Forelimb muscle (tissue), 1 donor: ENCODE measurements at regions not wholly inside any gene's neighbourhood (a gene's known extent, or its start where the extent isn't known, plus 50 kb on each side); places are given as distances from the start of the nearest gene placed in this dataset.
A peak's percentile ranks its signal among the peaks of the same experiment; 100 is the strongest.

Experiments used
- DNase-seq: peaks from one replicate; pipeline ENCODE4 v3.0.0-alpha.2; 2013; ENCODE audit warnings: low read depth

DNA sequence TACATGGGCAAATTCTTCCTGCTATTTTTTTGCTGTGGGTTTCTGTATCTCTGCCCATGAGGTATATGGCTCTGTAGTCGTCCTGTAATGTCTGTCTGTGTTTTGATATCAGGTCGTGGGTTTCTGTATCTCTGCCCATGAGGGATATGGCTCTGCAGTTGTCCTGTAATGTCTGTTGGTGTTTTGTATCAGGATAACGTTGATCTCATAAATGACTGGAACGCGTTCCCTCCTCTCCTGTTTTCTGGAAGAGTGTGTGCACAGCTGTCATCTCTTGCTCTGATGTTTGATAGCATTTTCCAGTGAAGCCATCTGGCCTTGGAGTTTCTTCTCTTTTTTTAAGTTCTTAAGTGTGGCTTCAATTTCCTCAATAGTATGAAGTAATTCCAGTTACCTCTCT, 57.2 kb downstream of the SOX1 start:
- no peak for DNase-seq

DNA sequence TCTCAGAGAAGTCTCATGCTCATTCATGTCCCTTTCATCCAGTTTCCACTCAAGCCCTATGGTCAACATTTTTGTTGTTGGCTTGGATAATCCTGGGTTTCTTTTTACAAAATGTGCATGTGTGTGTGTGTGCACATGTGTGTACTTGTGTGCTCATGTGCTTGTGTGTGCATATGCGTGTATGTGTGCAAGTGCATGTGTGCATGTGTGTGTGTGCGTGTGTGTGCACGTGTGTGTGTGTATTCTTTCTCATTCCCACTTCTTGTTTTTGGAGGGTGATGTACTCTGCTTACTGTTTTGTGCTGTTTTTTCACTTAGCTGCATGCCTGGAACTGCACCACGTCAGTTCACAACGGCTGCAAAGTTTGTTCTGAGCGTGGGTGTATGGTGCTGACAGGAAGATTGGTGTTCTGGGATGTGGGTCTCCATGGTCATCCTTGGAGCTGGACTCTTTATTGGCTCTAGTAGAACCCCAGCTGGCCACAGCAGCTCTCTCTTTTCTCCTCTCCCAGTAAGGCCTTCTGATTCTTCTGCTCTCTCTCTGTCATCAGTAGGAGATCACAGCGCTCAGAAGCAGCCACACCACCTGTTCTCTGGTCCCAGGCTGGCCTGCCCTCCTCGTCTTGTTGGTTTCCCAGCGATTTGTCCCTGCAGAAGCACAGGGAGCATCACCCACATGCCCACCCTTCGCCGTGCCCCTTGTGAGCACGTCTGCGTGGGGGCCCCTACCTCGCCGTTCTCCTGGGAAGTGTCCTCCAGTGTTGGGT, 60.8 kb downstream of the SOX1 start:
- DNase-seq = peak; percentile 32

DNA sequence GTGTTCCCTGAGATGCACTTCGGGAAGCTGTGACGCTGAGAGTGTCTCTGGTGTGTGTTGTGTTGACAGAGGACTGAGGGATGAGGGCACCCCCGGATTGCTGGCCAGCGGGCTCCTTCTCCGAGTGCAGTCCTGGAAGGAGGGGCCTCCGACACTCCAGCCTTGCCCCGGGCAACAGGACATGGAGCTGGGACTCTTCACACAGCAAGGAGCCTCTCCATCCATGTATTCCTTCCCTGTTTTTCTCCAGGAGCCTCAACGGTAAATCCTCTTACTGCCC, 61.3 kb downstream of the SOX1 start:
- DNase-seq = no peak

DNA sequence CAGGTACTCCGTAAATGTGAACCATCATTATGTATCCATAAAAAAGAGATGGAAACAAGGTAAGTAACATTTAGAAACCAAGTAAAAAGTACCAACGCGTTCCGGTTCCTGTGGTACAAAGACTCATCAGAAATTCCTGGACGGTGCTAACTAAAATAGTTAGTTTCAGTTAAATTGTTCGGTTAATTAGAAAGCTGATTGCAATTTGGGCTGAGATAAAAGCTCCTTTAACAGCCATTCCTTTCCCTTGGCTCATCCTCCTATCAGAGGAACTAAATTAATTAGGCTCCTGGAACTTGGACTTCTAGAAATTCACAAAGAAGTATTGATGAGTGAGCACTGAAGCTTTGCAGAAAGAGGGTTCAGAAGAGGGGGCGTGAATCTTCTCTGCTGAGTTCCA, 63.5 kb downstream of the SOX1 start:
- no peak for DNase-seq

DNA sequence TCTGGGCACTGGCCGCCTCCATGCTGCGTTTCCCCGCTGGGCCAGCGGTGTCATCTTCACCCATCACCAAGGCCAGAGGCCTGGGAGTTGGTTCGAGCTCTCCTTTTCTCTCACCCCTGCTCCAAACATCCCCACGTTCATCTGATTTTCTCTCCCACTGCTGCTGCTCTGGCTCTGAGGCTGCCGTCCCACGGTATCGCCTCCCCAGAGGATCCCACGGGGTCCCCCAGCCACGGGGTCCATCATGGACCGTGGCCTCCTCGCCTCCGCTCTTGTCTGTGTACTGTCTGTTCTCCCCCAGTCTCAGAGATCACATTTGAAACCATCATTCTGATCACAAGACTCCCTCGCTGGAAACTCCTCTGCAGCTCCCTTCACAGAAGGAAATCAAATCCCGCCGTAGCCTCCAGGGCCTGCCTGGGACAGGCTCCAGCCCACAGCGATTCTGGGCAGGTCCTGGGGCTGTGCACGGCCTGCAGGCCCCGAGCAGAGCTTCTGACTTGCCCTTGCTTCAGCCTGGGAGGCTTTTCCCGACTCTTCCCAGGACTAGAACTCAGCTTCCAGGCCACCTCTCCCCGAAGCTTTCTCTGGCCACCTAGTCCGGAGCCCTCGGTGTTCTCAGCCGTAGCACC, 64.2 kb downstream of the SOX1 start:
- no peak for DNase-seq

DNA sequence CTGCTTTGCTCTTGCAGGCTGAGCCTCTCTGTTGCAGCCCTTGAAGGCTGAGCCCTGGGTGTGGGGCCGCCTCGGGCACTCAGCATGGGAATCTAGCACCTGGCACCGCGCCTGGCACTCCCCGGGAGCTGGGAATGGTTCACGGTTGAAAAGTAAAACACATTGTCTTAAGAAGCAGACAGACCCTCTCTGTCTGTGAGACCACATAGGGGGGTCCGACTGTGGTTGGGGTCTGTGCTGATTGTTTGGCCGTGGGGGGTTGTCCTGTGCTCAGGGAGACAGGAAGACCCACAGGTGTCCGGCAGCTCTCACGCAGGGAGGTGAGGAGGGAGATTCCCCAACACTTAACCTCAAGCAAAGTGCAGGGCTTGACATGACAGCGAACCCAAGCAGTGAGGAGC, 64.8 kb downstream of the SOX1 start:
- no peak for DNase-seq

DNA sequence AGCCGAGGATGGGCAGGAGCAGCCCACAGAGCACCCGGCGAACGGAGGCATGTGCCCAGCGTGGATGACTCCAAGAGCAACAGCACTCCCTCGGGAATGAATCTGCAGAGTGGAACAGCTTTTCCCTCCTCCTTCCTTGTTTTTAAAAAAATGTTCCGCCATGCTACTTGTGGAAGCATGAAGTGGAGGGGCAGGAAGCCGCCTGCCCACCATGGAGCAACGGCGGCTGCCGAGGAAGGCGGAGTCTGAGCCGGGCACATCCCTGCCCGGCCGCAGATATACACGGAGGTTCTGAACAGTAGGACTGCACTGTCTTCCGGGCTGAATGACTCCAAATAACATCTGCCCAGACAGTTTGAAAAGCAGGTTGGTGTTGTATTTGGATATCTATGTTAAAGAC, 65.2 kb downstream of the SOX1 start:
- DNase-seq = no peak

DNA sequence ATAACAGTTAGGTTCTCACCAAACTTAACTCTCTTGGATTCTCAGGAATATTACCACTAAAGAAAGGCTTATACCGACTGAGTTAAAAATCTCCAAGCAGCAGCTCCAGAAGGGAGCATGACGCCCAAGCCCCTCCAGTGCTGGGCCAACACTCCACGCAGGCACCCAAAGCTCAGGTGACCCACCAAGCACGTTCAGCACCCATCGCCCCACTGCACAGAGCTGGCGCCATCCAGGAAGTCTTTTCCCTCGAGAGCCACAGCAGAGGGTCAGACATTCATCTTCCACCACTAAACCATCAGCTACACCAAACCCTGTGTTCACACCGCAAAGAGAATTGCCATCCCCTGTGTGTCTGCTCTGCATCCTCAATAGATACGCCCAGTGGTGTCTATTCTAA, 65.7 kb downstream of the SOX1 start:
- DNase-seq = no peak

DNA sequence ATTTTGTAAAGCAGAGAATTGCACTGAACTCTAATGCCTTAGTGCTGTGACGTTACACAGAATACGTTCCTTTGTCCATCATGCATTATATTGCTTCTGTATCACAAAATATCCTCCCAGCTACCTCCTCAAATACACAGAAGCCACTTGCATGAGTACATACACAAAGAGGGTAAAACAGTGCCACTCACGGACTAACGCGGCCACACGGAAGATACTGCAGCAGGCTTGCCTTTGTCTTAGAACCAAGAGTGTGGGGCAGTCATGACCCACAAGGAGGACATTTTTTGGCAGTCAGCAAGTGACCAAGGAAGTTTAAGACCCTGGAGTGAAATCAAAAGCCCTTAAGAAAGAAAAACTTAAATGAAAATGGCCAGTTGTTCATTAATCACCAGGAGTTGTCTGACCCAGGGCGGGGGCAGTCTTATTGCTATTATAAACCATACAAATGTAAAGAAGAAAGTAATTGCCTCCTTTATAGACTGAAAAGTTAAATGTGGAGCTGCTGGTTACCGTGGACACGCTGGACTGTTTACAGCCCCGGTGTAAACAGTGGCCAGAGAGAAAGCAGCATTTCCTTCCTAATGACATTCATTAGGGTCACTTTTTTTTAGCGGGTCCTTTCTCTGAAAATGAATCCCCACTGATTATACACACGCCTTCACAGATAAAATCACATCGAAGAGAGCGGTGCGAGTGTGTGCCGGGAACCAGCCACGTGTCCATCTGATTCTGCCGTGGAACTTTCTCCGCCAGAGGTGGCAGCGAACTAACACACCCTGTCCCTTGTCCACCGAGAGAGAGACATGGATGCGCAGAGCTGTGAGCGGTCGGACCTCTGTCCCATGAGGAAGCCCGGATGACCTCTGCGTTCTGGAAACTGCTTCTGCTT, 66.8 kb downstream of the SOX1 start:
- no peak for DNase-seq

DNA sequence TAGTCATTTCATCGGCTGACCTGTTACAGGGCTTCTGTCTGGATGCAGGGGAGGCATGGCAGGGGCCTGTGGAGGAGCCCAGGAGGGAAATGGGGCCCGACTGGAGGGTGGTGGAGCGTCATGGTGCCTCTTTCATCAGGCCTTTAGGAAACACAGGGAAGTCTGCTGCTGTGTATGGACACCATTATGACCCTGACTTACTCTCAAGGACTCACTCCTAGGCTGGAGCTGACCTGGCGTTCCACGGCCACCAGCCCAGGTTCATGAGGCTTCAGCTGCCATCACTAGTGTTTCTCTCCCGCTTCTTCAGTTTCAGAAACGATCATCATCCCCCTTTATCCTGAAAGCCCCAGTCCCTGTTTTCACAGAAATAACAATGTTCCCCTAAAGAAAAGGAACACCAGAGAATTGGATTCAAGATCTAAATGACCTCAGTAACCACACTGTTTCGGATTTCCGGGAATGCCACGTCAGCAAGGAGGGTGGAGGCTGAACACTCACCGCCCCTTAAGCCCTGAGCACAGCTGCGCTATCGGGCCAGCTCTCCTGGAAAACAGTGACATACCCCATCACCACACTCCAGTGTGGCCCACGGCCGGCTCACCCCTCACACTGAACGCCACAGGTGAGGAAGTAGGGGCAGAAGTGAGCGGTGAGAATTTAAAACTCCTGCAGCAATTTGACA, 67.6 kb downstream of the SOX1 start:
- no peak for DNase-seq

DNA sequence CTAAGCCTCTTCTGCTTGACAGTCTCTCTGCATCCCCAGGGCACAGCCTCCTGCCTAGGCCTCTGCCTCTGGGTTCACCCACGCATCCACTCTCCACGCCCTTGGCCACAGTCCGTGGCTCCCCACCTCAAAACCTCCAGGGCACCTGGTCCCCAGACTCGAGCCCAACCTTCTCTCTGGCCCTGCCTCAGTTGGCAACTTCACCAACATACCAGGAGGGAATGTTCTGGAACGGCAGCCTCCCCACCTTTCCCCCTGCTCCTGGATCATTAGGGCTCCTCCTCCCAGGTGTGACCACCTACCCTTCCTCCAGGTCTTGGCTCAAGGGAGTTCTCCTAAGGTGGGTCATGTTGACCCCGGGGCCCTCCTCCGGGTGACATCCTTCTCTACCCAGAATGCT, 69.1 kb downstream of the SOX1 start:
- no peak for DNase-seq

DNA sequence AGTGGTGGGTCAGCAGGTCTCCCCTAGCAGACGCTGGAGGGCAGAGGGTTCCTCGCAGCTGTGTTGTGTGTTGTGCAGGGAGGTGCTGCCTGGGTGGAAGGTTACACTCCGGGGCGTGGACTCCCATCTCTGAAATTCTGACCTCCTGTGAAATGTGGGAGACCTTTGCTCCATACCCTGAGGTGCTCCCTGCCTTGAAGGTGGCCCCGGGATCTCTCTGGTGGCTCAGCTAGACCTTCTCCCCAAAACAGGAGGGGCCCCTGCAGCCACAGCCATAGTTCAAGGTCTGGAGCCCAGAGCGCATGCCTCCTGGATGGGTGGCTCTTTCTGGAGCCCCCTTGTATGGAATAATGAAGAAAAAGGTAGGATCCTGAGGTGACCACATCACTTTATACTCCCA, 70.2 kb downstream of the SOX1 start:
- DNase-seq = no peak

DNA sequence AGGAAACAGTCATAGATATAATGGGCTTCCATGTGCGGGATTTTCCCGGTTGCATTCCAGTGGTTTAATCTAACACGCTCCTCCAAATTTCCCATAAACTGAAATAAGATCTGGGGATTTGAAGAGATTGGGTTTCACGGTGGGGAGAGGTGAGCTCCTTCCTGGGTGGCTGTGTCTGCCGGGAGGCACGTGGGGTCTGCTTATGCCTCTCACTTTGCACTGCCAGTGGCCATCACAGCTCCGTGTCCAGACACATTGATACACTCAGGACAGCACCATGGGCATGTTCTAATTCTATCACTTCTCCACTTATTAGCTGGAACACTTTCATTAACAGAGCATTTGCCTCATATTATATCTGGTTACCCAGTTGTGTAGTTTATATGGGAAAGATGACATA, 73.4 kb downstream of the SOX1 start:
- DNase-seq = no peak

DNA sequence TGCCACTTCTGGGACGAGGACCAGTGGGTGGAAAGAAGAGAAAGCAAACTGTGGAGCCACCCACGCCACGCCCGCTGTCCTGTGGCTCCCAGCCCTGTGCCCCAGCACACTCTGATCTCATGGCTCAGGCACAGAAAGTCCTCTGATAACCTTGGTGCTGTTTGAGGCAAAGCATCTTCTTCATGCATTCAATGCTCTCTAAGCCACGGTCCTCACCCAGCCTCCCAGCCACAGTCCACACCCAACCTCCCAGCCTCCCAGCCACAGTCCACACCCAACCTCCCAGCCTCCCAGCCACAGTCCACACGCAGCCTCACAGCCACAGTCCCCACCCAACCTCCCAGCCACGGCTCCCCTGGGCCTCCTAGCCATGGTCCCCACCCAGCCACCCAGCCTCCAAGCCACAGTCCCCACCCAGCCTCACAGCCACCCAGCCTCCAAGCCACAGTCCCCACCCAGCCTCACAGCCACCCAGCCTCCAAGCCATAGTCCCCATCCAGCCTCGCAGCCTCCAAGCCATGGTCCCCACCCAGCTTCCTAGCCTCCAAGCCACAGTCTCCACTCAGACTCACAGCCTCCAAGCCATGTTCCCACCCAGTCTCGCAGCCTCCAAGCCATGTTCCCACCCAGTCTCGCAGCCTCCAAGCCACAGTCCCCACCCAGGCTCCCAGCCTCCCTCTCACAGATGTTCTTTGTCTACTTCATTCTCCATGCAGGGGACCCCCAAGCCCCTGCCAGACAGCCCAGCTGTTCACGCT, 74.9 kb downstream of the SOX1 start:
- DNase-seq = no peak

DNA sequence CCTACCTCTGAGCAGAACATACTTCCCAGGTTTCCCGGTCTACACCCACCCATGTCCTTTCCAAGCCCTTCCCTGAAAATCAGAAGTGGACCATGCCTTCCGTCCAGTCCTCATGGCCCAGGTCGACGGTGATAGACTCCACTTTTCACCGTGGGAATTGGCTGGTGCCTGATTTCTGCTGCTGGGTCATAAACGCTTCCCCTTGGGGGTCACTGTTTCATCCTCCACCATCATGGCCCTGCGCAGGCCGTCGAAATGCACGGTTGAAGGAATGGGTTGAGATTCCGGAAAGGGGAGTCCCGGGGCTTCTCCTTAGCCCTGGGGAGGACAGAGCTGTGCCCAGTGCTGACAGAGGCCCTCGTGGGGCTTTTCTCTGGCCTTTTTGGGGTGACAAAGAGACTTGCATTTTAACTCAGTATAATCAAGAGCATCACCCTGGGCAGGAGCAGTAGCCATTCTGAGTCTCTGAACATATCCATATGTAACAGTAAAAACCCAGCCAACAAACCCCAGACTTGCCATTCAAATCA, 75.5 kb downstream of the SOX1 start:
- no peak for DNase-seq

DNA sequence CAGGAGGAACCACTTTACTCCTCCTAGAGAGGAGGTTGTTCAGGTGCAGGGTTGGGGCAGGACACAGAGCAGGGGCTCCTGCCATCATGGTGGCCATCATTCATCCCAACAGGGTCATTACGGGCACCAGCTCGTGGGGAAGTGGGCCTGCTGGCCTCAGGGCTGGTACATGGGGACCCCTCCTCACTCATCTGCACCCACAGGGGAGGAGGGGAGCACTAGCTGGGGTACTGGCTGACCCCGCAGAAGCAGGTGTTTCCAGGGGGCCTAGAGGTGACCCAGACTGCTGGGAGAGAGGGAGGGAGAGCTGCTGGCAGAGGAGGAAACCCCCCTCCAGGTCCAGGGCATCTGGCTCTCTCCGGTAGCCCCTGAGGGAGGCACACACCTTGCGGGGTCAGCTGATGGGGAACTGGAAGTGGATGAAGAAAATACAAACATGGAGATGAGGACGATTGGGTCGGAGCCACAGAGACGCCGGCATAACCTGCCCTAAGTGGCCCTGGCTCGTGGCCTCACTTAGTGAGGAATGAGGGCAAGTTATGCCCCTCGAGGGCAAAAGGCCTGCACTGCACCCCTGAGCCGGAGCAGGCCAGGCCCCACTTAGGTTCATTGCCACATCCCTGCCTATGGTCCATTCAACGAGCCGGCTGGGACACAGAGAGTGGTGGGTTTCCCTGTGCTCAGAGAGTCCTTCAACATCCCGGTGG, 76.2 kb downstream of the SOX1 start:
- DNase-seq = no peak

DNA sequence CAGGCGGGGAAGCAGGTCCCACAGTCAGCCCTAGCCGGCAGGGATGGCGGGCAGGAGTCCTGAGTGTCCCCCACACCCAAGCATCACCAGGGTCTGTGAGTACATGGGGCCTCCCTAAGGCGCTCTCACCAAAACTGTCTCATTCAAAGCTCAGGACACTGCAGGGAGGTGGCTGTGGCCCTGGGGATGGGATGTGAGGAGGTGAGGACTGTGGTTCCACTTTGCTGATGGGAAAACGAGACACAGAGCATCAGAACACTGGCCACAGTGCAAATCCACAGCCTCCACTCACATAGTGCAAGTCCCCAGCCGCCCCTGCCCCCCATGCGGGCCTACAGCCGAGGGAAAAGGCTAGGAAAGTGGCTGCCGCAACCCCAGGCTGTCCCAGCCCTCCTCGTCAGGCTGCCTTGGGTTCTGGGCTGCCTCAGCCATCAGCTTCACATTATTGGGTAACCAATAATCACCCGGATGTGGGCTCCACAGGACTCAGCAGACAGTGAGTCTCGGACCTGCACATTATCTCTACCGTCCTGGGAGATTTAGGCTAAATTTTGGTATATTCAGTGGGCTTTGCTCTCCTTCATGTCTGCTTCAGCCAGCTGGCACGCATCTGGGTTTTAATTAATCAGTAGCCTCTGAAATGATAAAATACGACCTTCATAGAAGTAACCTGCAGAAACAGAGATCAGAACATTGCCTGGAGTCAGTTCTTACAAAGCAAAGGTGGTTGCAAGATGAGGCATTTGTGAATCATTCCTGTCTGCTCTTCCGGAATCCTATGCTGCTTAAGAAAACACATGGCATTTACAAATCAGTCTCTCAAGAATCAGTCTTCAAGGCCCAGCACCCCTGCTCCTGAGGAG, 77.0 kb downstream of the SOX1 start:
- DNase-seq = no peak

DNA sequence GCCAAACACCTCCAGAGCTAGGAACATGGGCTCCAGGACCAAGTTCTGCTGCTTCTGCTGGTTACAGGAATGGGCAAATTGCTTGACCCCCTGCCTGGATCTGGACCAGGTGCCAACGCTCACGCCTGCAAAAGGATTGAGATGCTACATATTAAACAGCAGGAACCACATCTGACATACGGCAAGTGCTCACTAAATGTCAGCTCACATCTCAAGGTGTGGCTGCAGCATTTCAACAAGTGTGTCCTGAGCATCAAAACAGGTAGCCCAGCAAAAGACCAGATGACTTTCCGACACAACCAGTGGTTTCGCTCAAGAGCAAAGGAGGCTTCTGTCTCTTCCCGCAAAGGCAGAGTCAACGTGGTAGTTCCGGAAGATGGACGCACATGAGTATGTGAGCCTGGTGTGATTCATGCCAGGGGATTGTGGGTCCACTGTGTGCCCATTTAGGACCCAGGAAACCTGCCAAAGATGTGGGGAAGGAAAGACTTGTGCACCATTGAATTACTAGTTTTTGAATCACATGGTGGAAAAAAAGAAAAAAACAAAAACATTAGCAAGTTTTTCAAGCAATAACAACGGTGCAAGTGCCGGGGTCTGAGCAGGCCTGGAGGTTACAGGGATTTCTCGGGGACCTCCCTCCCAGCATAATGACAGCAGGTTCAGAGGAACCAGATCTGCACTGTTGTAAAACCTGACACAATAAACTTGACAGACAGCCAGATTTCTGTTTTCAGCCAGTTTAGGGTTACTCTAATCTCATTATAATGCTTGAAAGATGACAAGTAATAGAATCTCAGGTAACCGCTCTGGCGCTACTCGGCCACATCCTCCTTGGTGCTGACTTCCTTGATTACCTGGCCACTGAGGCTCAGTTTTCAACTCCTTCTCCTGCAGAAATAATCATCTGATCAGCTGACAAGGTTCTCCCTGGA, 77.9 kb downstream of the SOX1 start:
- no peak for DNase-seq
